ENCODE measurements at regions not wholly inside any gene's neighbourhood (a gene's known extent, or its start where the extent isn't known, plus 50 kb on each side); places are given as distances from the start of the nearest gene placed in this dataset.

GRCh38 chr13:107069108-107069776 lies 501.3 kb upstream of the ARGLU1 start:
- H3K4me2 ChIP-seq, result peak overlapping the region; percentile 13
- DNase-seq (ENCODE audit: low spot score), result peak; percentile 23
- H3K27ac ChIP-seq, result no peak overlapping the region
- H3K9me3 ChIP-seq (ENCODE audit: low read depth), result no peaks in the 10 kb centered on the region
- no peak overlapping the region for H2AFZ ChIP-seq
- WGBS (ENCODE audit: low lambda C conversion rate, missing lambda C conversion rate), result 51% methylated on average over 4 of the region's 4 CpGs
- H3K9me2 ChIP-seq (replicated peaks; ENCODE audit: insufficient read depth), result no peaks in the 10 kb centered on the region
- TF ChIP-seq CTCF (IDR thresholded peaks at IDR 0.05; ENCODE audit: poor library complexity) (no peak), EZH2phosphoT487 (IDR thresholded peaks at IDR 0.05; ENCODE audit: low read depth, severe bottlenecking, unreplicated experiment) (no peak), EZH2 (IDR thresholded peaks at IDR 0.05; ENCODE audit: borderline replicate concordance) (no peak)
- H4K20me1 ChIP-seq (ENCODE audit: insufficient read depth, poor library complexity, severe bottlenecking), result no peaks in the 10 kb centered on the region
- no peak overlapping the region for H3K4me3 ChIP-seq
- H3K27me3 ChIP-seq, result no peaks in the 10 kb centered on the region
- no peaks in the 10 kb centered on the region for H3K4me1 ChIP-seq (ENCODE audit: insufficient read depth)
- no peaks in the 10 kb centered on the region for H3K36me3 ChIP-seq (replicated peaks; ENCODE audit: insufficient read depth, low read depth)
- no peaks in the 10 kb centered on the region for H3K79me2 ChIP-seq

GRCh38 chr13:107067381-107067780 lies 499.4 kb upstream of the ARGLU1 start:
- H2AFZ ChIP-seq, result no peak overlapping the region
- H3K4me1 ChIP-seq (ENCODE audit: insufficient read depth), result no peaks in the 10 kb centered on the region
- WGBS (ENCODE audit: low lambda C conversion rate, missing lambda C conversion rate), result 89% methylated on average over 4 of the region's 4 CpGs
- no peak overlapping the region for H3K27ac ChIP-seq
- no peaks in the 10 kb centered on the region for H3K27me3 ChIP-seq
- no peak for TF ChIP-seq EZH2phosphoT487 (IDR thresholded peaks at IDR 0.05; ENCODE audit: low read depth, severe bottlenecking, unreplicated experiment)
- TF ChIP-seq EZH2 (IDR thresholded peaks at IDR 0.05; ENCODE audit: borderline replicate concordance), result no peak
- no peak for TF ChIP-seq CTCF (IDR thresholded peaks at IDR 0.05; ENCODE audit: poor library complexity)
- no peaks in the 10 kb centered on the region for H3K36me3 ChIP-seq (replicated peaks; ENCODE audit: insufficient read depth, low read depth)
- H3K4me3 ChIP-seq, result no peak overlapping the region
- H3K4me2 ChIP-seq, result no peak overlapping the region
- no peaks in the 10 kb centered on the region for H3K79me2 ChIP-seq
- no peak for DNase-seq (ENCODE audit: low spot score)
- no peaks in the 10 kb centered on the region for H4K20me1 ChIP-seq (ENCODE audit: insufficient read depth, poor library complexity, severe bottlenecking)
- H3K9me3 ChIP-seq (ENCODE audit: low read depth), result no peaks in the 10 kb centered on the region
- H3K9me2 ChIP-seq (replicated peaks; ENCODE audit: insufficient read depth), result no peaks in the 10 kb centered on the region

GRCh38 chr13:107066355-107066754 lies 498.4 kb upstream of the ARGLU1 start:
- H4K20me1 ChIP-seq (ENCODE audit: insufficient read depth, poor library complexity, severe bottlenecking), result no peaks in the 10 kb centered on the region
- H3K27me3 ChIP-seq, result no peaks in the 10 kb centered on the region
- H3K36me3 ChIP-seq (replicated peaks; ENCODE audit: insufficient read depth, low read depth), result no peaks in the 10 kb centered on the region
- 87% methylated on average over 3 of the region's 3 CpGs for WGBS (ENCODE audit: low lambda C conversion rate, missing lambda C conversion rate)
- H2AFZ ChIP-seq, result no peak overlapping the region
- no peaks in the 10 kb centered on the region for H3K4me1 ChIP-seq (ENCODE audit: insufficient read depth)
- no peak overlapping the region for H3K27ac ChIP-seq
- TF ChIP-seq CTCF (IDR thresholded peaks at IDR 0.05; ENCODE audit: poor library complexity) (no peak), EZH2phosphoT487 (IDR thresholded peaks at IDR 0.05; ENCODE audit: low read depth, severe bottlenecking, unreplicated experiment) (no peak), EZH2 (IDR thresholded peaks at IDR 0.05; ENCODE audit: borderline replicate concordance) (no peak)
- no peaks in the 10 kb centered on the region for H3K9me2 ChIP-seq (replicated peaks; ENCODE audit: insufficient read depth)
- H3K9me3 ChIP-seq (ENCODE audit: low read depth), result no peaks in the 10 kb centered on the region
- no peak overlapping the region for H3K4me3 ChIP-seq
- H3K79me2 ChIP-seq, result no peaks in the 10 kb centered on the region
- H3K4me2 ChIP-seq, result no peak overlapping the region
- no peak for DNase-seq (ENCODE audit: low spot score)

Measured in hepatocyte (in vitro differentiated cells).